Epithelial cell of prostate (primary cell): ENCODE measurements at regions not wholly inside any gene's neighbourhood (a gene's known extent, or its start where the extent isn't known, plus 50 kb on each side); places are given as distances from the start of the nearest gene placed in this dataset.

Experiments used
- DNase-seq: peaks from one replicate; pipeline ENCODE4 v3.0.0-alpha.2; 2011; ENCODE audit warnings: low read depth, low spot score
- H3K27ac ChIP-seq: fragments of 450-650 bp; 2 replicates; pipeline ENCODE4 v1.5.1; 2017; ENCODE audit warnings: mild to moderate bottlenecking

- no peak overlapping the region for H3K27ac ChIP-seq
- DNase-seq = no peak
These were observed 813.0 kb downstream of the LUZP2 start for GRCh38 chr11:25309818-25310217.

GRCh38 chr11:25317216-25317615, 820.4 kb downstream of the LUZP2 start:
- H3K27ac ChIP-seq = no peak overlapping the region
- no peak for DNase-seq

GRCh38 chr11:25319127-25319526, 822.3 kb downstream of the LUZP2 start:
- DNase-seq = no peak
- no peak overlapping the region for H3K27ac ChIP-seq

- no peak for DNase-seq
- H3K27ac ChIP-seq = no peak overlapping the region
These were observed 830.8 kb downstream of the LUZP2 start for GRCh38 chr11:25327656-25328055.

GRCh38 chr11:25339281-25339680, 842.4 kb downstream of the LUZP2 start:
- no peak for DNase-seq
- H3K27ac ChIP-seq = no peak overlapping the region

- DNase-seq = no peak
- no peak overlapping the region for H3K27ac ChIP-seq
These were observed 852.7 kb downstream of the LUZP2 start for GRCh38 chr11:25349537-25349936.

- DNase-seq = no peak
- no peak overlapping the region for H3K27ac ChIP-seq
These were observed 854.3 kb downstream of the LUZP2 start for GRCh38 chr11:25350899-25351803.

GRCh38 chr11:25357133-25357532, 860.3 kb downstream of the LUZP2 start:
- DNase-seq = no peak
- no peak overlapping the region for H3K27ac ChIP-seq

- H3K27ac ChIP-seq = no peak overlapping the region
- DNase-seq = no peak
These were observed 880.6 kb downstream of the LUZP2 start for GRCh38 chr11:25377466-25377865.

GRCh38 chr11:25396847-25397246, 900.0 kb downstream of the LUZP2 start:
- no peak for DNase-seq
- H3K27ac ChIP-seq = no peak overlapping the region

GRCh38 chr11:25408146-25408545, 911.3 kb downstream of the LUZP2 start:
- no peak for DNase-seq
- H3K27ac ChIP-seq = no peak overlapping the region

- no peak for DNase-seq
- no peak overlapping the region for H3K27ac ChIP-seq
These were observed 916.1 kb upstream of the ANO3 start for GRCh38 chr11:25415793-25416192.

GRCh38 chr11:25423436-25424199, 908.3 kb upstream of the ANO3 start:
- DNase-seq = peak; percentile 0
- H3K27ac ChIP-seq = no peak overlapping the region

GRCh38 chr11:25432376-25432775, 899.6 kb upstream of the ANO3 start:
- DNase-seq = no peak
- H3K27ac ChIP-seq = no peak overlapping the region

- no peak for DNase-seq
- H3K27ac ChIP-seq = no peak overlapping the region
These were observed 896.7 kb upstream of the ANO3 start for GRCh38 chr11:25435197-25435596.

GRCh38 chr11:25436326-25436725, 895.6 kb upstream of the ANO3 start:
- H3K27ac ChIP-seq = no peak overlapping the region
- no peak for DNase-seq

- H3K27ac ChIP-seq = no peak overlapping the region
- no peak for DNase-seq
These were observed 890.5 kb upstream of the ANO3 start for GRCh38 chr11:25441421-25441820.

GRCh38 chr11:25449091-25449490, 882.8 kb upstream of the ANO3 start:
- no peak for DNase-seq

GRCh38 chr11:25453471-25453870, 878.5 kb upstream of the ANO3 start:
- DNase-seq = no peak
- H3K27ac ChIP-seq = no peak overlapping the region

More at GRCh38 chr11:25449091-25449490, 882.8 kb upstream of the ANO3 start:
- H3K27ac ChIP-seq = no peak overlapping the region

GRCh38 chr11:25456211-25456610, 875.7 kb upstream of the ANO3 start:
- no peak for DNase-seq

GRCh38 chr11:25483915-25484635, 847.9 kb upstream of the ANO3 start:
- no peak overlapping the region for H3K27ac ChIP-seq
- DNase-seq = no peak

More at GRCh38 chr11:25456211-25456610, 875.7 kb upstream of the ANO3 start:
- no peak overlapping the region for H3K27ac ChIP-seq
